WTC11 (cell line): ENCODE measurements at regions not wholly inside any gene's neighbourhood (a gene's known extent, or its start where the extent isn't known, plus 50 kb on each side); places are given as distances from the start of the nearest gene placed in this dataset.

Experiments
- ATAC-seq: fragments of 200-7000 bp; cut with Tn5 transposase; 2 replicates; pipeline ENCODE4 v1.10.0; 2021; ENCODE audit warnings: mild to moderate bottlenecking, moderate library complexity
- CTCF ChIA-PET: fragments of 300-600 bp; sonication (Branson Sonifier 250); formaldehyde crosslinking; loops from one replicate; lab custom pipeline; 2021; ENCODE audit warnings: antibody characterized with exemption; lab: Charles Lee
- POLR2A ChIA-PET: fragments of 350-600 bp; sonication (Branson Sonifier 250); formaldehyde crosslinking; loops from one replicate; lab custom pipeline; 2021; ENCODE audit warnings: antibody characterized with exemption; lab: Charles Lee
- DNase-seq: peaks from one replicate; pipeline ENCODE4 v3.0.0; 2021; ENCODE audit warnings: low spot score
- H3K27ac Mint-ChIP-seq: 2 replicates; pipeline ENCODE4 v1.8.0; 2021; ENCODE audit warnings: mixed read lengths
- H3K27me3 Mint-ChIP-seq: 2 replicates; pipeline ENCODE4 v1.8.0; 2021; ENCODE audit warnings: low read depth, mild to moderate bottlenecking, moderate library complexity, mixed read lengths
- H3K36me3 Mint-ChIP-seq: 2 replicates; pipeline ENCODE4 v1.8.0; 2021; ENCODE audit warnings: mixed read lengths
- H3K4me1 Mint-ChIP-seq: 2 replicates; pipeline ENCODE4 v1.8.0; 2022; ENCODE audit warnings: mixed read lengths
- H3K4me3 Mint-ChIP-seq: 2 replicates; pipeline ENCODE4 v1.8.0; 2021; ENCODE audit warnings: mild to moderate bottlenecking, moderate library complexity, mixed read lengths
- H3K9me3 Mint-ChIP-seq: 2 replicates; pipeline ENCODE4 v1.8.0; 2021; ENCODE audit warnings: mixed read lengths
- ATF1 ChIP-seq: sonication (generic); formaldehyde crosslinking; IDR thresholded peaks from 2 replicates; pipeline ENCODE4 v1.8.1; 2023; ENCODE audit warnings: mild to moderate bottlenecking, moderate library complexity, missing genetic modification reagents
- CREM ChIP-seq: sonication (generic); formaldehyde crosslinking; IDR thresholded peaks from 2 replicates; pipeline ENCODE4 v1.8.1; 2022; ENCODE audit warnings: mild to moderate bottlenecking, missing genetic modification reagents, moderate library complexity
- ETV6 ChIP-seq: sonication (generic); formaldehyde crosslinking; IDR thresholded peaks from 2 replicates; pipeline ENCODE4 v1.8.1; 2022; ENCODE audit warnings: mild to moderate bottlenecking, missing genetic modification reagents
- FOXK1 ChIP-seq: sonication (generic); formaldehyde crosslinking; IDR thresholded peaks from 2 replicates; pipeline ENCODE4 v1.8.0; 2022; ENCODE audit warnings: mild to moderate bottlenecking, moderate library complexity, missing genetic modification reagents
- FOXP4 ChIP-seq: sonication (generic); formaldehyde crosslinking; IDR thresholded peaks from 2 replicates; pipeline ENCODE4 v1.8.0; 2022; ENCODE audit warnings: mild to moderate bottlenecking, missing genetic modification reagents
- GABPB1 ChIP-seq: sonication (generic); formaldehyde crosslinking; IDR thresholded peaks from 2 replicates; pipeline ENCODE4 v1.8.1; 2023; ENCODE audit warnings: mild to moderate bottlenecking, missing genetic modification reagents
- HMGA2 ChIP-seq: fragments of 250-450 bp; sonication (Bioruptor Pico); IDR thresholded peaks from 2 replicates; pipeline ENCODE4 v1.4.0; 2021; ENCODE audit warnings: mild to moderate bottlenecking, moderate library complexity
- IRF1 ChIP-seq: sonication (generic); formaldehyde crosslinking; IDR thresholded peaks from 2 replicates; pipeline ENCODE4 v1.8.0; 2023; ENCODE audit warnings: missing genetic modification reagents
- NFE2L1 ChIP-seq: sonication (generic); formaldehyde crosslinking; IDR thresholded peaks from 2 replicates; pipeline ENCODE4 v1.8.1; 2023; ENCODE audit warnings: missing genetic modification reagents
- NR3C1 ChIP-seq: sonication (generic); formaldehyde crosslinking; conservative IDR thresholded peaks from 2 replicates; pipeline ENCODE4 v1.8.1; 2023; ENCODE audit warnings: low read depth, mild to moderate bottlenecking, missing genetic modification reagents
- SMAD4 ChIP-seq: sonication (generic); formaldehyde crosslinking; IDR thresholded peaks from 2 replicates; pipeline ENCODE4 v1.8.0; 2022; ENCODE audit warnings: mild to moderate bottlenecking, missing genetic modification reagents
- SOX15 ChIP-seq: fragments of 250-450 bp; sonication (Bioruptor Pico); IDR thresholded peaks from 2 replicates; pipeline ENCODE4 v1.9.0; 2021; ENCODE audit warnings: mild to moderate bottlenecking
- SP1 ChIP-seq: sonication (generic); formaldehyde crosslinking; conservative IDR thresholded peaks from 2 replicates; pipeline ENCODE4 v1.8.1; 2022; ENCODE audit warnings: missing genetic modification reagents
- TCF7 ChIP-seq: sonication (generic); formaldehyde crosslinking; IDR thresholded peaks from 2 replicates; pipeline ENCODE4 v1.8.0; 2022; ENCODE audit warnings: mild to moderate bottlenecking, low read depth, missing genetic modification reagents, moderate library complexity
- TEAD4 ChIP-seq: sonication (generic); formaldehyde crosslinking; IDR thresholded peaks from 2 replicates; pipeline ENCODE4 v1.8.0; 2022; ENCODE audit warnings: mild to moderate bottlenecking, missing genetic modification reagents
- ZBTB21 ChIP-seq: sonication (generic); formaldehyde crosslinking; IDR thresholded peaks from 2 replicates; pipeline ENCODE4 v1.8.1; 2023; ENCODE audit warnings: mild to moderate bottlenecking, missing genetic modification reagents, borderline replicate concordance
- ZNF121 ChIP-seq: sonication (generic); formaldehyde crosslinking; IDR thresholded peaks from 2 replicates; pipeline ENCODE4 v1.8.0; 2023; ENCODE audit warnings: missing genetic modification reagents
- ZNF219 ChIP-seq: sonication (generic); formaldehyde crosslinking; IDR thresholded peaks from 2 replicates; pipeline ENCODE4 v1.8.0; 2023; ENCODE audit warnings: missing genetic modification reagents, mild to moderate bottlenecking, borderline replicate concordance
- ZNF416 ChIP-seq: fragments of 250-450 bp; sonication (Bioruptor Pico); IDR thresholded peaks from 2 replicates; pipeline ENCODE4 v1.9.0; 2021; ENCODE audit warnings: mild to moderate bottlenecking, inconsistent platforms
- ZNF425 ChIP-seq: fragments of 250-450 bp; sonication (Bioruptor Pico); conservative IDR thresholded peaks from 2 replicates; pipeline ENCODE4 v1.9.0; 2021; ENCODE audit warnings: mild to moderate bottlenecking
- ZNF671 ChIP-seq: fragments of 250-450 bp; sonication (Bioruptor Pico); IDR thresholded peaks from 2 replicates; pipeline ENCODE4 v1.8.0; 2021; ENCODE audit warnings: mild to moderate bottlenecking
- TF ChIP-seq, protein P1 (sequence below): sonication (generic); formaldehyde crosslinking; conservative IDR thresholded peaks from 2 replicates; pipeline ENCODE4 v1.8.1; 2022; ENCODE audit warnings: mild to moderate bottlenecking, missing genetic modification reagents
- TF ChIP-seq, protein P2 (sequence below): fragments of 250-450 bp; sonication (Bioruptor Pico); IDR thresholded peaks from 2 replicates; pipeline ENCODE4 v1.9.0; 2021; ENCODE audit warnings: mild to moderate bottlenecking
- TF ChIP-seq, protein P3 (sequence below): sonication (generic); formaldehyde crosslinking; IDR thresholded peaks from 2 replicates; pipeline ENCODE4 v1.8.1; 2022; ENCODE audit warnings: mild to moderate bottlenecking, missing genetic modification reagents, moderate library complexity, borderline replicate concordance
- TF ChIP-seq, protein P4 (sequence below): sonication (generic); formaldehyde crosslinking; IDR thresholded peaks from 2 replicates; pipeline ENCODE4 v1.8.0; 2022; ENCODE audit warnings: mild to moderate bottlenecking, missing genetic modification reagents
- TF ChIP-seq, protein P5 (sequence below): sonication (generic); formaldehyde crosslinking; IDR thresholded peaks from 2 replicates; pipeline ENCODE4 v1.8.1; 2022; ENCODE audit warnings: low read depth, mild to moderate bottlenecking, moderate library complexity, missing genetic modification reagents, borderline replicate concordance

- no peaks in the 10 kb centered on the region for H3K36me3 Mint-ChIP-seq
- H3K27ac Mint-ChIP-seq, result no peak overlapping the region
- no peak overlapping the region for H3K4me3 Mint-ChIP-seq
- TF ChIP-seq, protein P1, sequence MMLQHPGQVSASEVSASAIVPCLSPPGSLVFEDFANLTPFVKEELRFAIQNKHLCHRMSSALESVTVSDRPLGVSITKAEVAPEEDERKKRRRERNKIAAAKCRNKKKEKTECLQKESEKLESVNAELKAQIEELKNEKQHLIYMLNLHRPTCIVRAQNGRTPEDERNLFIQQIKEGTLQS (CRISPR knock-in tag), result no peak
- TF ChIP-seq, all 79 proteins: peak for 0
- peaks cover 5% of the 10 kb centered on the region; the same call in 1 of the 2 replicates for H3K9me3 Mint-ChIP-seq
- H3K4me1 Mint-ChIP-seq, result no peaks in the 10 kb centered on the region
- ChIA-PET POLR2A (no interaction called here), CTCF (no interaction called here)
- H3K27me3 Mint-ChIP-seq, result peaks cover 3% of the 10 kb centered on the region
- DNase-seq (no peak), ATAC-seq (no peak)
Measured at GRCh38 chr1:78301141-78301540, 189.6 kb upstream of the PTGFR start.

- ChIA-PET CTCF (no interaction called here), POLR2A (no interaction called here)
- no peak for TF ChIP-seq ATF1 (CRISPR knock-in tag)
- TF ChIP-seq, protein P2, sequence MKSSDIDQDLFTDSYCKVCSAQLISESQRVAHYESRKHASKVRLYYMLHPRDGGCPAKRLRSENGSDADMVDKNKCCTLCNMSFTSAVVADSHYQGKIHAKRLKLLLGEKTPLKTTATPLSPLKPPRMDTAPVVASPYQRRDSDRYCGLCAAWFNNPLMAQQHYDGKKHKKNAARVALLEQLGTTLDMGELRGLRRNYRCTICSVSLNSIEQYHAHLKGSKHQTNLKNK (CRISPR knock-in tag), result no peak
- TF ChIP-seq ETV6 (CRISPR knock-in tag), result no peak
- TF ChIP-seq CREM (CRISPR knock-in tag), result no peak
- no peak for TF ChIP-seq SP1 (CRISPR knock-in tag)
- TF ChIP-seq GABPB1 (CRISPR knock-in tag), result no peak
- no peak for TF ChIP-seq SMAD4 (CRISPR knock-in tag)
- TF ChIP-seq ZBTB21 (CRISPR knock-in tag), result no peak
- TF ChIP-seq TCF7 (CRISPR knock-in tag), result no peak
- no peak for TF ChIP-seq ZNF219 (CRISPR knock-in tag)
- no peak for TF ChIP-seq FOXP4 (CRISPR knock-in tag)
- no peak for TF ChIP-seq ZNF671 (CRISPR knock-in tag)
- TF ChIP-seq HMGA2, result no peak
- TF ChIP-seq NFE2L1 (CRISPR knock-in tag), result no peak
- no peak for TF ChIP-seq ZNF425
- Mint-ChIP-seq H3K36me3 (no peaks in the 10 kb centered on the region), H3K4me1 (peaks cover 9% of the 10 kb centered on the region), H3K27me3 (peaks cover 3% of the 10 kb centered on the region), H3K4me3 (no peak overlapping the region), H3K27ac (no peak overlapping the region), H3K9me3 (peaks cover 5% of the 10 kb centered on the region; the same call in 1 of the 2 replicates)
- ATAC-seq (no peak), DNase-seq (no peak)
Measured at GRCh38 chr1:78303620-78304019, 187.2 kb upstream of the PTGFR start.

GRCh38 chr1:78304341-78304740, 186.4 kb upstream of the PTGFR start:
- DNase-seq (no peak), ATAC-seq (no peak)
- CTCF ChIA-PET, result no interaction called here
- Mint-ChIP-seq H3K36me3 (no peaks in the 10 kb centered on the region), H3K27me3 (peaks cover 3% of the 10 kb centered on the region), H3K4me1 (peaks cover 9% of the 10 kb centered on the region), H3K27ac (no peak overlapping the region), H3K4me3 (no peak overlapping the region), H3K9me3 (peaks cover 5% of the 10 kb centered on the region)
- POLR2A ChIA-PET, result no interaction called here
- no peak for TF ChIP-seq ZNF121
- TF ChIP-seq, protein P3, sequence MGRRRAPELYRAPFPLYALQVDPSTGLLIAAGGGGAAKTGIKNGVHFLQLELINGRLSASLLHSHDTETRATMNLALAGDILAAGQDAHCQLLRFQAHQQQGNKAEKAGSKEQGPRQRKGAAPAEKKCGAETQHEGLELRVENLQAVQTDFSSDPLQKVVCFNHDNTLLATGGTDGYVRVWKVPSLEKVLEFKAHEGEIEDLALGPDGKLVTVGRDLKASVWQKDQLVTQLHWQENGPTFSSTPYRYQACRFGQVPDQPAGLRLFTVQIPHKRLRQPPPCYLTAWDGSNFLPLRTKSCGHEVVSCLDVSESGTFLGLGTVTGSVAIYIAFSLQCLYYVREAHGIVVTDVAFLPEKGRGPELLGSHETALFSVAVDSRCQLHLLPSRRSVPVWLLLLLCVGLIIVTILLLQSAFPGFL, result no peak
- TF ChIP-seq FOXK1 (CRISPR knock-in tag), result no peak
- TF ChIP-seq SOX15 (CRISPR knock-in tag), result no peak
- TF ChIP-seq, protein P2 (CRISPR knock-in tag), result no peak
- no peak for TF ChIP-seq NR3C1 (CRISPR knock-in tag)
- no peak for TF ChIP-seq IRF1
- TF ChIP-seq TEAD4, result no peak
- no peak for TF ChIP-seq ZNF416 (CRISPR knock-in tag)
- TF ChIP-seq, protein P4, sequence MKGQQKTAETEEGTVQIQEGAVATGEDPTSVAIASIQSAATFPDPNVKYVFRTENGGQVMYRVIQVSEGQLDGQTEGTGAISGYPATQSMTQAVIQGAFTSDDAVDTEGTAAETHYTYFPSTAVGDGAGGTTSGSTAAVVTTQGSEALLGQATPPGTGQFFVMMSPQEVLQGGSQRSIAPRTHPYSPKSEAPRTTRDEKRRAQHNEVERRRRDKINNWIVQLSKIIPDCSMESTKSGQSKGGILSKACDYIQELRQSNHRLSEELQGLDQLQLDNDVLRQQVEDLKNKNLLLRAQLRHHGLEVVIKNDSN (CRISPR knock-in tag), result no peak
- TF ChIP-seq, protein P5, sequence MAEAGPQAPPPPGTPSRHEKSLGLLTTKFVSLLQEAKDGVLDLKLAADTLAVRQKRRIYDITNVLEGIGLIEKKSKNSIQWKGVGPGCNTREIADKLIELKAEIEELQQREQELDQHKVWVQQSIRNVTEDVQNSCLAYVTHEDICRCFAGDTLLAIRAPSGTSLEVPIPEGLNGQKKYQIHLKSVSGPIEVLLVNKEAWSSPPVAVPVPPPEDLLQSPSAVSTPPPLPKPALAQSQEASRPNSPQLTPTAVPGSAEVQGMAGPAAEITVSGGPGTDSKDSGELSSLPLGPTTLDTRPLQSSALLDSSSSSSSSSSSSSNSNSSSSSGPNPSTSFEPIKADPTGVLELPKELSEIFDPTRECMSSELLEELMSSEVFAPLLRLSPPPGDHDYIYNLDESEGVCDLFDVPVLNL (CRISPR knock-in tag), result no peak
- TF ChIP-seq NFE2L1 (CRISPR knock-in tag), result no peak
